GM18907 (cell line): ENCODE measurements at regions not wholly inside any gene's neighbourhood (a gene's known extent, or its start where the extent isn't known, plus 50 kb on each side); places are given as distances from the start of the nearest gene placed in this dataset.

Source experiments
- ATAC-seq: cut with Tn5 transposase; IDR thresholded peaks from one replicate; pipeline ENCODE4 v1.9.1; 2021; ENCODE audit warnings: mild to moderate bottlenecking, moderate library complexity; ENCODE audit not compliant: unreplicated experiment

DNA sequence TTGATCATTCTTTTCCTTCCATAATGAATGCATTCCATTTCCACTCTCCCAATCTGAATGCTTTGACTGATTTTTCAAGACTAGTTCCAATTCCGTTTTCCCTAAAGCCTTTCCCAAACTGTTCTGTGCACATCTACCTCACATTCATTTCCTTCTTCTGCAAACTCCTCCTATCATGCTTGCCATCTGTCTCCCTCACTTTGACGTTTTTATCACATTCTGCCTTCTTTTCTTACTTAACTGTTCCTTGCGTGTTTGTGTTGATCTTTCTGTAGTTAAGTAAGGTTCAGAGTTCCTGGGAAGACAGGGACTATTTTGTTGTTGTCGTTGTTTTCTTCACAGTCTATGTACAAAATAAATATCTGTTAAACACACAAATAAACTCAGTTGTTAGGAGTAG lies 179.0 kb downstream of the NXPE2 start:
- no peak for ATAC-seq

DNA sequence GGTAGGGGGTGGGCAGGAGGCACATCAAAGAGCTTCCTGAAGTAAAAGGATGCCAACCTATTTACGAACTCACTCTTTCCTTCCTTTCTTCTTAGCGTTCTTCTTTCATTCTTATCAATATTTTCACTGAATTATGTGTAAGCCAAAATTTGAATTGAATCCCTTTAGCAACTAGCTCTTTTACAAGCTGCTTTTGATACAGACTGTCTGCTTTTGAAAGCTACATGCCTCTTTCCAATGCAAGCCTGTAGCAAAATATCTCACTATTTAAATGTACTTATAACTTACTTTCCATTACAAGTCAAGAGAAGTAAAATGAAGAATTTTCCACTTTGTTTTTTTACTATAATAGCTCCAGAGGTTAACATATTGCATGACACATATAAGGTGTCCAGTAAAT lies 186.6 kb downstream of the NXPE2 start:
- no peak for ATAC-seq

GRCh38 chr11:114876234-114876633 lies 197.9 kb downstream of the NXPE2 start:
- no peak for ATAC-seq

GRCh38 chr11:114877976-114878375 lies 199.6 kb downstream of the NXPE2 start:
- ATAC-seq, result no peak

GRCh38 chr11:114880442-114880841 lies 202.1 kb downstream of the NXPE2 start:
- ATAC-seq, result no peak

DNA sequence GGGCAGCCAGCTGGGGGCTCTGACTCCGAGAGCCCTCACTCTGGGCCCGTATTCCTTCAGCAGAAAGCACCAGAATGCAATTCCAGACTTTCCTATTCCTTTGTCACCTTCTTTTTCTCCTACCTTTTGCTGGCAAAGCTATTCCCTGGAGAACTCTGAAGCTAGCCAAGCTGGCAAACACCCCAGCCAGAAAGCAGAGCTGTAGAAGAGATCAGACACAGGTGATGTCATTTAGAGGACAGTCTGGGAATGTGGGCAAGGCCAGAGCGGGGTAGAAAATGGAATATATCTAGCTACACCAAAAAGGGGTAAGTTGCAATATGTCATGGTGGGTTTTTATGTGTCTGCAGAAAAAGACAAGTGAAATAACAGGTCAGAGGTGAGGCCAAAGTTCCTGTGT lies 205.1 kb downstream of the NXPE2 start:
- no peak for ATAC-seq

DNA sequence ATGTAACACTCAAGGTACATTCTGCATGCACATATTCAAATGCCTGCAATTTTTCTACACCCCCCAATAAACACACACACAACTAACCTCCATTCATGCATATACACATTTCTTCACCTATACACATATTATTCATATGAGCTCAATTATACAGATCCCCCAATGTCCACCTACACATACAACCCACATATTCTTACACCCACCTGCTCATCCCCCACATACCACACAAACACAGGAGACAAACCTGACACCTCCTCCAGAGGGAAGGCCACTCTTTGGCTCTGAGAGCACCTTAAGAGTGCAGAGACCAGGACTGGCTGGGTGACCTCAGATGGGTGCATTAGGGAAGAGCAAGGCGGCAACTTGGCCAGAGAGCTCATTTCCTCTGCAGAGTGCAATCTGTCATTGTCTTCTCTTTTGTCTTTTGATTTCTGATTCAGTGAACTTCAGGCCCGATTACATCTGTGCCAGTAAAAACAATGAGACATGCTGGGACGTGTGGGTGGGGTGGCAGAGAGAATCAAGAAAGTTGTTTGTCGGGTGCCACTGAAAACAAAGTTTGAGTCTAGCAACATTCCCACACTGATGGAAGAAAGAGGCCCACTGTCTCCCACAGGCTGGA lies 208.4 kb downstream of the NXPE2 start:
- ATAC-seq, result no peak

DNA sequence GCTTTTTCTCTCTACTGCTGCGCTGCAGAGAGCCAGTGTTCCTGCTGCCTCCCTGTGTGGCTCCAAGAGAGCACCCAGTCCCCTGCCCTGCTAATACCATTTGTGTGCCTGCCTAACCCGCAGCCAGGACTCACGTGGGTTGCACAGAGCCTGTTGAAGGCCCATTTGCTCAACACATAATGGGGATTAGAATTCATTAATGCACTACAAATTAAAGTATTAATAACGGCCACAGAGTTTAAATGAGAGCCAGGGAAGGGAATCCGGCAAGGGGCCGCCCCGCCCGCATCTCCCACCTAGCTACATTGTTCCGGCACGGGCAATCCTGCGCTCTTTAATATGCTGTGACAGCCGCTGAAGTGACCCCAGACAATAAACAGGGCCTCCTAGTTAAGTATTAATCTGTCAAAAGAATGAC lies 211.3 kb downstream of the NXPE2 start:
- no peak for ATAC-seq

DNA sequence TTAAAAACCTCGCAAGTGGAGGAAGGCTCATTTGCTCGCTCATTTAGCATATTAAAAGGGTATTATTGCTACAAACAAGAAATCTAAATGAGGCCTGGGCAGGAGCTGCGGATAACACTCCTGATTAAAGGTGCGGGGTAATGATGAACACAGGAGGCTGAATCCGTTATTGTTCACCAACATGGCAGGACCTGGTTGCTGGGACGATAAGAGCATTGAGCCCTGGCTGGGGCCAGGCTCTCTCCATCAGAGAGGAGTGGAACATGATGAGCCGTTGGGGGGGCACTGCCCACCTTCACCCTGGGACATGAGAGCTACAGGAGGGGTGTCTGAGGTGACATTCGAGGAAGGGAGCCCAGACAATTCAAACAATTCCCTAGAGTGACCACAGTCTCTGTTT lies 211.7 kb downstream of the NXPE2 start:
- ATAC-seq, result no peak

DNA sequence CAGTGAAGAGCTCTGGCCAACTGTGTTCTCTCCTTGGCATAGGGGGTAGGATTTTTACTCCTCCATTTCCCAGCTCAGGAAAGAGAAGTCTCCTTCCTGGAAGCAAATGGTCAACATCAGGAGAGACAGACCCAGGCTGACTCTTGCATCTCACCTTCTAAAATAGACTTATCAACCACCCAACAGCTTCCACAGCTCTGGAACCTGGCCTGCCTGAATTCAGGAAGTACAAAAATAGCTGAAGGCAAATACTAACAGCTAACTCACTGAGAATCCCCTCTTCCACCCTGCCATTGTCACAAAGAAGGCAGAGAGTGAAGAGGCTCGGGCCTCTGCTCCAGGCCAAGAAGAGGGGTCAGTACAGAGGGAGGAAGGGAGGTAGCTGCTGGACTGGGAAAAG lies 213.6 kb downstream of the NXPE2 start:
- no peak for ATAC-seq

GRCh38 chr11:114892381-114893197 lies 214.3 kb downstream of the NXPE2 start:
- no peak for ATAC-seq

GRCh38 chr11:114893329-114893728 lies 215.0 kb downstream of the NXPE2 start:
- ATAC-seq, result no peak

- no peak for ATAC-seq
These were observed 218.3 kb downstream of the NXPE2 start for GRCh38 chr11:114896594-114896993.

DNA sequence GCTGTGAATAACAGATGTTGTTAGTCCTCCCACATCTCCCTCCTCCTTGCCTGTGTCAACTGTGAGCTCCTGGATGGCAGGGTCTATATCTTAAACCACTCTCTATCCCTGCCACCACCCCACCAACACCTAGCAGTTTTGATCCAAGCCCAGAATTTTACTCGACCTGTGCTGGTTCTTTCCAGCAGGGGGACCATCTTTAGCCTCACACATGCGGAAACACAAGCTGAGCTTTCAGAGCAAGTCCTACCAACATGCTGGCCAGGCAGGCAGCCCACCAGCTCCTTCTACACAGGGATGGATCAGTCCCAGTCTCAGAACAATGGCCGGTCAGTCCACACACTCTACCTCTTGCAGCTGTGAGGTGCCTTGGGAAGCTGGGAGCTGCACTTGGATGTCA lies 231.5 kb downstream of the NXPE2 start:
- no peak for ATAC-seq

GRCh38 chr11:114912826-114913225 lies 234.5 kb downstream of the NXPE2 start:
- ATAC-seq, result peak; percentile 59

- no peak for ATAC-seq
These were observed 236.1 kb downstream of the NXPE2 start for GRCh38 chr11:114914231-114915005.

GRCh38 chr11:114915871-114916805 lies 237.8 kb downstream of the NXPE2 start:
- no peak for ATAC-seq

- no peak for ATAC-seq
These were observed 240.0 kb downstream of the NXPE2 start for GRCh38 chr11:114918286-114918685.

- ATAC-seq, result no peak
These were observed 243.4 kb downstream of the NXPE2 start for GRCh38 chr11:114921697-114922096.

GRCh38 chr11:114924042-114924441 lies 245.7 kb downstream of the NXPE2 start:
- ATAC-seq, result no peak

GRCh38 chr11:114925591-114925990 lies 247.3 kb downstream of the NXPE2 start:
- ATAC-seq, result no peak
